NCI-H1694 (cell line): ENCODE measurements at regions not wholly inside any gene's neighbourhood (a gene's known extent, or its start where the extent isn't known, plus 50 kb on each side); places are given as distances from the start of the nearest gene placed in this dataset.
A peak's percentile ranks its signal among the peaks of the same experiment; 100 is the strongest.

Experiments used
- DNase-seq: peaks from one replicate; lab custom pipeline; 2025; lab: John Stamatoyannopoulos, UW

DNA sequence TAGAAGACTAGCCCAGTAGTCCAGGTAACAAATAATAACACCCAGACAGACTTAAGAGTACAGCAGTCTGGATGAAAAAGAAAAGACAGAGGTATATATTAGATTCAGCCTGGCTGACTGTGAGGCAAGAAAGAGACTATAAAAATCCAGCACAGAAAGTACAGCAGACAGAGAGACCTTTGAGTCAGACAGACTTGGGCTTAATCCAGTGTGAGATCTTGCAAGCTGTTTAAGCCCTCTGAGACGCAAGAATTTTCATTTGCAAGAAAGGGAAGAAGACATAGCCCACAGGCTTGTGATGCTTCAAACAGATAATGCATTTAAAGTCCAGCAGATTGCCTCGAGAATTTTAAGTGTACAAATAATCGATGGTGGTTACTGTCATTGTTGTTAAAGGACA lies 471.4 kb downstream of the LIG4 start:
- DNase-seq = no peak

DNA sequence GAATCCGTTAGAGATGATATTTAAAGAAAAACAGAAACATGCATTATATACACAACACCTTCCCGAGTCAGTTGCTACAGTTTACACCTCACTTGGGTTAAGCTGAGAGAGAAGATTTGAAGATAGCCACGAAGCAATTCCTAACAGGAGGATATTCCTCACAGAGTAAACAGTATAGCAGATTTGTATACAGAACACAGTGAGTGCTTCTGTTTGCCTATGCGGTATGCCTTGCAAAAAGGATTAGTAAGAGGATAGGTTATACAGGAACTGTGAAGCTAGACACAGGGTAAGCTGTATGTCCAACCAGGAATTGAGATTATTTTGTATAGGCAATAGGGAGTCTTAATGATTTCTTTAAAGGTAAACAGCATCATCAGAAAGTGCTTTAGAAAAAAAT lies 471.8 kb downstream of the LIG4 start:
- DNase-seq = no peak

DNA sequence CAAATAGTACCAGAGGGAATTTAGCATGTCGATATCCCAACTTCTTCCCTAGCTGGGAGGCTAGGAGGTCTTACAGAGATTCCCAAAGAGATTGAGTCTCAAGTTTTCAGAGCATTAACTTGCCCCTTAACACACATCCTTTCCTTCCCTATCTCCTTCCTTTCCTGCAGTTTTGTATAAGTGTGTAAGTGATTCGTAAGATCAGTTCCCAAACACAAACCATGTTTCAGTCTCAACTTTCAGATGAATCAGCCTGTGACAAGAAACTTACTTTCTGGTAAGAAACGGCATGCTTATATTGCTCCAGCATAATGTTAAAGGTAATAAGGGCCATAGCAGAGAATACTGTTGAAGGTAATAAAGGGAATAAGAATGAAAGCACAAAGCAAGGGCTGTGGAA lies 472.2 kb downstream of the LIG4 start:
- DNase-seq = no peak

DNA sequence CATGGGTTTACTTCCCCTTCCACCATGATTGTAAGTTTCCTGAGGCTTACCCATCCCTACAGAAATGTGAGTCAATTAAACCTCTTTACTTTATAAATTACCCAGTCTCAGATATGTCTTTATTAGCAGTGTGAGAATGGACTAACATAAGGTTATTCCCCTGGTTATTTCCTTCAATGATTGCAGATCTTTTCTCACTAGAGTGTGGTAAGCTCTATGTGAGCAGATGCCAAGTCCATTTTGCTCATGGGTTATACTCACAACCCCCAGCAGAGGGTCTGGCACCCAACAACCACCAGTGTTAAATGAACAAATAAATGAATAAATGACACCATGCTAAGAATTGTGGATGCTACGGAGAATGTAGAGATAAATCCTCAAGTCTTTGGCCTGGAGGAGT lies 472.8 kb downstream of the LIG4 start:
- DNase-seq = no peak

GRCh38 chr13:107738004-107738403 lies 477.3 kb downstream of the LIG4 start:
- no peak for DNase-seq

DNA sequence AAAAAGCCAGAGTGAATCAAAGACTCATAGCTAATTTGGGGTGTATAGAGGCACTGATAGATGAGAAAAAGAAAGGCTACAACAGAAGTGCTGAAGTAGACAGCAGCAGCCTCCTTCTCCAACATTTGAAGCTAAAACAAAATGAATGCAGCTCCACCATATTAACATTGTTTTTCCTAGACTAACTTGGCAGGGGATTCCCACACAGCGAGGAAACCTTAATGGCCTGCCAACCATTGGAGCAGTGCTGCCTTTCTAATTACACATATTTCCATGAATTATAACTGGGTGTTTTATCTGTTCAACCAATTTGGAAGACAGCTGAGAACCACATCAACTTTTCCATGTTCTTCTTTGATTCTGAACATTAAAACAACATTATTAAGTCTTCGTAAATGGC lies 478.6 kb downstream of the LIG4 start:
- DNase-seq = no peak

GRCh38 chr13:107736170-107736569 lies 479.2 kb downstream of the LIG4 start:
- DNase-seq = no peak

DNA sequence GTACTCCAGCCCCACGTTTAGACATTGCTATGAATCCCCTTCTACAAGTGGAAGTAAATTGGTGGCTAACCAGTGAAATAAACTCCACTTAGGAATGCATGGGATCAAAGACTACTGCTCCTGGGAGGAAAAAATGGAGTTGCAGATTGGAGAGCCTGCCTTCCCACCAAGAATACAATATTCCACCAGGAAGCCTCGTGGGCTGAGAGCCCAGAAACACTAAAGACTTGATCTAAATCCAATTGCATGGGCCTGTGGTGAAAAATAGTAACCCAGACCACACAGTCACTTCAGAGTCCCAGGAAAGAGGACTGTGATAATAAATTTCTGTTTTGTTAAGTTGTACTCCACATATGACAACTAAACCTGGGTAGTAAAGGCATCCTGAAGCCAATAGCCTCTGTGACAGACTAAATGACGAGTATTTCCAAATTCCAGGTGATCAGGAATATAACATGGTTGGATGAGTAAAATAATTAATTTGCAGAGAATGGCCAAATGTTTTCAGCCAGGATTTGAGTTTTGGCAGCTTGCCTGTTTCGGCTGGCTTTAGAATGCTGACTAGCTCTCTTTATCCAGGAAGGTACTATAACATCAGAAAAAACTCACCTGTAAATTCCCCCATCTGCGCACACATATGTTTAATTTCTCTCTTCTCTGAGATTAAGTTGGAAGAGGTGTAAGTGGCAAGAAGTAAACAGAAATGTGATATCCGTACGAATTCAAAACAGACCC lies 480.3 kb downstream of the LIG4 start:
- DNase-seq = no peak

- DNase-seq = no peak
Observed at GRCh38 chr13:107733276-107733675, 482.1 kb downstream of the LIG4 start.

DNA sequence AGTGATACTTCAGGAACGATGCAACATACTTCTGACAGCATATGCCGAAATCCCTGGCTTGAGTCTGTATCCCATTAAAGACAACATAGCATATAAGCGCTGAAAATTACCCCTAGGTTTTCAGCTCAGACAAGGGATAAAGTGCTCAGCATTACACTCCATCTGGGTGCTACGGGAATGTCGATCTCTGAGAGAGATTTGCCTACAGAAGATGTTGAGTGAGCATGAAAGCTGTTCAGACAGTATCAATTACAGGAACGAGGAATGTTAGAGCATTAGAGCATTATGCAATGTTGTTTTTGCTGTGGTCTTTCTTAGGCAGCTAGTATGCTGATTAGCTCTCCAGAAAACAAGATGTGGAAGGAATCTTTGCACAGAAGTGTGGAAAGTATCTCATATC lies 484.5 kb downstream of the LIG4 start:
- no peak for DNase-seq

- no peak for DNase-seq
Observed at GRCh38 chr13:107721125-107721869, 494.0 kb downstream of the LIG4 start.

GRCh38 chr13:107716741-107717140 lies 498.6 kb downstream of the LIG4 start:
- DNase-seq = no peak

DNA sequence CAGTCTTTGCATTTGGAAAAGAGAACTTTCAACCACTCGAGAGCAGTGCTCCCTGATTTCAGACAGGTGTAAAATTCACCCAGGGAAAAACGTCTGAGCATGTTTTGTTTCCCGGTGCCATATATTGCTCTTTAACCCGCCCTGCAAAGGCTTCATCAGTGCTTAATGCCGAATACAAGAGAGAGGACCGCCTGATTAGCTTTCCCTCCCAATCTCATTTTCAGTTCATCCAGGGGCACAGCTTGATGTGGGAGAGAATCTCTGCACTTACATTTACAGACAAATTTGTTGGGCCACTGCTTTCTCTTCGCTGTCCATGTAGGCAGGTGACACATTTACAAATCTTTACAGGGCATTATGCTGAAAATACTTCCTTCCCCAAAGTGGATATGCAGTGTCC lies 499.1 kb downstream of the LIG4 start:
- DNase-seq = no peak

- DNase-seq = no peak
Observed at GRCh38 chr13:107715496-107715895, 499.8 kb downstream of the LIG4 start.

GRCh38 chr13:107713314-107713713 lies 502.0 kb downstream of the LIG4 start:
- no peak for DNase-seq

GRCh38 chr13:107712145-107712860 lies 503.0 kb downstream of the LIG4 start:
- DNase-seq = no peak

- no peak for DNase-seq
Observed at GRCh38 chr13:107690181-107690580, 525.2 kb downstream of the LIG4 start.

- no peak for DNase-seq
Observed at GRCh38 chr13:107685876-107686275, 529.5 kb downstream of the LIG4 start.

DNA sequence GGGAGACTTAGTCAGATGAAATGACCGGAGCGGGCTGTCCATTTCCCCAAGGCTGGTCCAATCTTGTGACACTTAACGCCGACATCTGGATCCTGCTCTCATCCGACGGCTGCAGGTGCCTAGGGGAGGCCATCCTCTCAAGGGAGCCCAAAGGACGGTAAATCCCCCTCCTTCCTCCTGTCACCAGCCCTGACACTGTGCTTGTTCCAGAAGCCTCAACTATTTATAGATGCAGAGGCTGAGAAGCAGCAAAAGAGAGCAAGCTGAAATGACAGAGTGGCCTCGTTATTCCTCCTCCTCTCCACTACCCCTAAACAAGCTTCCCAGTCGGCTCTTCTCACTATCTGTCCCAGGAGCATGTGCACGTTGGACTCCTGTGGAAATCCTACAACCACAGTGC lies 533.7 kb downstream of the LIG4 start:
- no peak for DNase-seq

- DNase-seq = peak; percentile 64
Observed at GRCh38 chr13:107680115-107680514, 535.2 kb downstream of the LIG4 start.

DNA sequence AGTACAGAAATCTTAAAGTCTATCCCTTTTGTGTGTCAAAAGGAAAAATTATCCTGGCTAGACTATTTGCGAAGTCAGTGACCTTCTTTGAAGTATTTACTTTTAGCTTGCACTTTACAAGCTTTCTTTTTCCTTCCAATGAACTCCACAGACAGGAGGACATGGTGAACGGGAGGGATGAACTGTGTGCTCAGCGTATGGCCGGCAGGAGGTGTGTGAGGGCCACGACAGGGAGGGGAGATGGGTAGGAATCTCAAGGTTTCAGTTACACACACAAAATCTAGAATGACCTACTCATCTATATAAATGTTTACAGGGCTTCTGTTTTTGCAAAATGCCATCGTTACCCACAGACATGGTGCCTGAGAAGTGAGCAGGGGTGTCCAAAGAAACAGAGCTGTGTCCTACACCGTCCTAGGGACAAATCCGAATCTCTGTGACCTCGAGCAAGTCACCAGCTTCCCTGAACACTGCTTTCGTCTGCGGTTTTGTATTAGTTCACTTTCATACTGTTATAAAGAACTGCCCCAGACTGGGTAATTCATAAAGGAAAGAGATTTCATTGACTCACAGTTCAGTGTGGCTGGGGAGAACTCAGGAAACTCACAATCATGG lies 537.2 kb downstream of the LIG4 start:
- no peak for DNase-seq

DNA sequence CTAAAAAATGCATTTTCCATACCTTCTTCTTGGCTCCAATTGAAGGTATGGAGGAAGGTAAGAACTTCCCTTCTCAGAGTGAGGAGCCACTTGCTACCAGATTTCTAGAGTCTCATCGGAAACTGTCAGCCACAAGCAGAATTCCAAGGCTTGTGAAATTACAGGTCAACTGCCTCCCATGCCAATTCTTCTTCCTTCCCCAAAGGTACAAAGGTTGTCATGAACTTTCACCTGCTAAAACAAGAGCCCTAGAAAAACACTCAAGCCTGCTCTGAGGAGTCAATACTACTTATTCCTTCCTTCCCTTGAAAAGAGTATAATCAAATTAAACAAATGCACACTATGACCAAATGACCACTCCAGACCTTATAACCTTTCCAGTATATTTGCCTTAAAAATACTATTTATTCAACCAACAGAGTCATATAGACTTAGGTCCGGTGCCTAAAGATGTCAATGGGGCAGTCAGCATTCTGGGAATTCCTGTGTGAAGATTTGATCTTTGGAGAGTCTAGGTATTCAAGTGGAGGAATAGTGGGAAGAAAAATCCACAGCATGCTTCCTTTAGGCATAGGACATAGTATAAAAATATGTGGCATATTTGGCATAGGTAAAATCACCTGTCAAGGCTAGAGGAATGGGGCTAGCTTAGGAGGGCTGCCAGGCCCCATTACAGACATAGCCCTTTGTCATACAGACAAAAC lies 539.3 kb downstream of the LIG4 start:
- no peak for DNase-seq
